BLaER1 treated with 17β-estradiol and CSF1 and Interleukin-3, amounts not matched to agents 10 nM and 100 nM (cell line): ENCODE measurements at regions not wholly inside any gene's neighbourhood (a gene's known extent, or its start where the extent isn't known, plus 50 kb on each side); places are given as distances from the start of the nearest gene placed in this dataset.

Experiments used
- H3K27ac ChIP-seq, 11 experiments: shearing (Covaris generic); formaldehyde crosslinking; 2 replicates each; pipeline ENCODE4 v1.8.1; 2022
- H3K27me3 ChIP-seq, 11 experiments: shearing (Covaris generic); formaldehyde crosslinking; 2 replicates each; pipeline ENCODE4 v1.8.1; 2022
- H3K36me3 ChIP-seq, 11 experiments: shearing (Covaris generic); formaldehyde crosslinking; 2 replicates each; pipeline ENCODE4 v1.8.1; 2022
- H3K4me1 ChIP-seq, 10 experiments: shearing (Covaris generic); formaldehyde crosslinking; 2 replicates each; pipeline ENCODE4 v1.8.1; 2022
- H3K4me2 ChIP-seq, 11 experiments: shearing (Covaris generic); formaldehyde crosslinking; 2 replicates each; pipeline ENCODE4 v1.8.1; 2022
- H3K4me3 ChIP-seq, 10 experiments: shearing (Covaris generic); formaldehyde crosslinking; 2 replicates each; pipeline ENCODE4 v1.8.1; 2022
- H3K9ac ChIP-seq, 11 experiments: shearing (Covaris generic); formaldehyde crosslinking; 2 replicates each; pipeline ENCODE4 v1.8.1; 2022
- H3K9me3 ChIP-seq, 11 experiments: shearing (Covaris generic); formaldehyde crosslinking; replicated peaks in 1 of 11; 2 replicates each; pipeline ENCODE4 v1.8.1; 2022
- H4K20me1 ChIP-seq, 11 experiments: shearing (Covaris generic); formaldehyde crosslinking; 2 replicates each; pipeline ENCODE4 v1.8.1; 2022
- Cebpa-rat ChIP-seq, 11 experiments: shearing (Covaris generic); IDR thresholded peaks; 2 replicates each; pipeline ENCODE4 v1.8.1; 2022

GRCh38 chr7:157080111-157080730 lies 58.5 kb upstream of the UBE3C start:
- H3K4me1 ChIP-seq = no peaks in the 10 kb centered on the region
- no peak overlapping the region for H3K9ac ChIP-seq
- H4K20me1 ChIP-seq = no peaks in the 10 kb centered on the region
- peaks cover 29 to 41% (median 35%) of the 10 kb centered on the region in 11 experiments for H3K9me3 ChIP-seq
- H3K4me2 ChIP-seq = no peak overlapping the region
- H3K27ac ChIP-seq = no peak overlapping the region
- no peak for TF ChIP-seq Cebpa-rat (IDR thresholded peaks at IDR 0.05)
- H3K36me3 ChIP-seq = 0 out of 22 replicates have a peak, but pooled peaks cover 0 to 9% (median 0%) of the 10 kb centered on the region in 11 experiments
- no peaks in the 10 kb centered on the region for H3K27me3 ChIP-seq
- H3K4me3 ChIP-seq = no peak overlapping the region

- Histone ChIP-seq H4K20me1 (no peaks in the 10 kb centered on the region), H3K27me3 (no peaks in the 10 kb centered on the region), H3K27ac (no peak overlapping the region), H3K9ac (no peak overlapping the region), H3K36me3 (0 out of 22 replicates have a peak, but pooled peaks cover 0 to 9% (median 0%) of the 10 kb centered on the region in 11 experiments), H3K9me3 (peaks cover 37 to 45% (median 41%) of the 10 kb centered on the region in 11 experiments), H3K4me1 (no peaks in the 10 kb centered on the region), H3K4me3 (no peak overlapping the region), H3K4me2 (no peak overlapping the region)
- TF ChIP-seq Cebpa-rat (IDR thresholded peaks at IDR 0.05) = no peak
Measured at GRCh38 chr7:157086508-157087187, 52.1 kb upstream of the UBE3C start.

GRCh38 chr7:157087646-157088045 lies 51.1 kb upstream of the UBE3C start:
- Histone ChIP-seq H3K4me1 (no peaks in the 10 kb centered on the region), H3K27ac (no peak overlapping the region), H3K36me3 (0 out of 22 replicates have a peak, but pooled peaks cover 0 to 9% (median 0%) of the 10 kb centered on the region in 11 experiments), H3K4me2 (no peak overlapping the region), H3K27me3 (no peaks in the 10 kb centered on the region), H3K9ac (no peak overlapping the region), H4K20me1 (no peaks in the 10 kb centered on the region), H3K4me3 (no peak overlapping the region), H3K9me3 (peaks cover 40 to 46% (median 44%) of the 10 kb centered on the region in 11 experiments)
- TF ChIP-seq Cebpa-rat (IDR thresholded peaks at IDR 0.05) = no peak

- Histone ChIP-seq H3K4me1 (no peaks in the 10 kb centered on the region), H3K27ac (no peak overlapping the region), H3K27me3 (no peaks in the 10 kb centered on the region), H3K9me3 (peaks cover 40 to 46% (median 44%) of the 10 kb centered on the region in 11 experiments), H4K20me1 (no peaks in the 10 kb centered on the region), H3K9ac (no peak overlapping the region), H3K4me2 (no peak overlapping the region), H3K4me3 (no peak overlapping the region), H3K36me3 (0 out of 22 replicates have a peak, but pooled peaks cover 0 to 9% (median 0%) of the 10 kb centered on the region in 11 experiments)
- no peak for TF ChIP-seq Cebpa-rat (IDR thresholded peaks at IDR 0.05)
Measured at GRCh38 chr7:157088136-157088535, 50.6 kb upstream of the UBE3C start.
